NCI-H2029 (cell line): ENCODE measurements at regions not wholly inside any gene's neighbourhood (a gene's known extent, or its start where the extent isn't known, plus 50 kb on each side); places are given as distances from the start of the nearest gene placed in this dataset.
"Not testable (repeated sequence)": the region's sequence is repeated elsewhere in the genome, so short reads cannot be mapped to it uniquely, and the experiment has no call there.

ENCODE experiments used
- DNase-seq: peaks from one replicate; lab custom pipeline; 2025; lab: John Stamatoyannopoulos, UW

DNA sequence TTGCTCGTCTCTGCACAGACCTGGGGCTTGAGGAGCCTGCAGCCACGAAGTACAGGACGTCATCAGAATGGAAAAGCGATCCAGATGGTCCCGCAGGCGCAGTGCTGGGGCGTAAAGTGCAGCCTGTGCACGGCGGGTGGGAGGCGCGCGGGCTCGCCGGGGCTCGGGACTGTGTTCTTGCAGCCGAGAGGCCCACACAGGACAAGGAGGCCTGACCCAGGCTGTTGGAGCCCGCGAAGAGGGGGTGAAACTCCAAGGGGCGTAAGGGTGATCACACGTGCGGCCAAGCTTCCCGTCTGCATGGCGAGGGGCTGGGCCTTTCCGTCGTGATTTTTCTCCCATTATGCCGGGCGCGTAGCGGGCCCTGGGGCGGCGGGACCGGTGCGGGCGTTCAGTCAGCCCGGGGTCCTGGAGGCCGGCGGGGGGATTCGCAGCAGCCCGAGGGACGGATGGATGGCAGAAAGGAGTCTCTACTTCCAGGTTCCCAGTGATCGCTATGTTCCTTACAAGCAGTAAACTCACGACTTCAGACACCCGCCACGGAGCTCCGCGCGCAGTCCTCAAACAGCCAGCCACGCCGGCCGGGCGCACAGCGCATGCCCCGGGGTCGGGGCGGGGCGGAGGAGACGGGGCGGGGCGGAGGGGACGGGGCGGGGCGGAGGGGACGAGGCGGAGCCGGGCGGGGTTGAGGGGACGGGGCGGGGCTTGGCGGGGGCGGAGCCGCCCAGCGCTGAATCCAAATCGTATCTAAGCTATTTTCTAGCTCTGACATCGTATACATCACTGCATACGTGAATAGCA lies 141.0 kb upstream of the KCNJ18 start:
- no peak for DNase-seq

- DNase-seq = not testable (repeated sequence)
These were observed 133.4 kb upstream of the KCNJ18 start for GRCh38 chr17:21558921-21559320.

- no peak for DNase-seq
These were observed 128.1 kb upstream of the KCNJ18 start for GRCh38 chr17:21564262-21564661.

GRCh38 chr17:21564757-21565156 lies 127.6 kb upstream of the KCNJ18 start:
- DNase-seq = not testable (repeated sequence)

- not testable (repeated sequence) for DNase-seq
These were observed 121.9 kb upstream of the KCNJ18 start for GRCh38 chr17:21570427-21570826.

GRCh38 chr17:21572148-21572547 lies 120.2 kb upstream of the KCNJ18 start:
- not testable (repeated sequence) for DNase-seq

- not testable (repeated sequence) for DNase-seq
These were observed 118.9 kb upstream of the KCNJ18 start for GRCh38 chr17:21573271-21573960.

GRCh38 chr17:21573961-21574610 lies 118.2 kb upstream of the KCNJ18 start:
- no peak for DNase-seq

GRCh38 chr17:21574611-21575255 lies 117.6 kb upstream of the KCNJ18 start:
- DNase-seq = not testable (repeated sequence)

DNA sequence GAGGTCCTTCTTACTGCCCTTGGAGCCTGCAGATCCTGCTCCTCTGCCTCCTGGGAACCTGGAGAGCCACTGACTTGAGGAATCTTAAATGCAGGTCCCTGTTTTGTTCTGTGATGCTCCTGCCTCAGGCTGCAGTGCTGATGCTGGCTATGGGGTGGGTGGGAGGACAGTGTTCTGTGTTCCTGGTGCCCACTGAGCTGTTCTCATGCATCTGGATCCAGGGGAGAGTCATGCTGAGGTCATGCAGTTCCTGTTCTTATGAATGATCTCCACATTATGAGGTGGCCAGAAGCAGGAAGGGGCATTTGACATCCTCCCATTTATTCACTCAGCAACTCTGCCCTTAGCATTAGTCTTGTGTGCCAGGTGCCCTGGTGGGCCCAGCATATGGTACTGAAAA lies 113.5 kb upstream of the KCNJ18 start:
- DNase-seq = not testable (repeated sequence)

DNA sequence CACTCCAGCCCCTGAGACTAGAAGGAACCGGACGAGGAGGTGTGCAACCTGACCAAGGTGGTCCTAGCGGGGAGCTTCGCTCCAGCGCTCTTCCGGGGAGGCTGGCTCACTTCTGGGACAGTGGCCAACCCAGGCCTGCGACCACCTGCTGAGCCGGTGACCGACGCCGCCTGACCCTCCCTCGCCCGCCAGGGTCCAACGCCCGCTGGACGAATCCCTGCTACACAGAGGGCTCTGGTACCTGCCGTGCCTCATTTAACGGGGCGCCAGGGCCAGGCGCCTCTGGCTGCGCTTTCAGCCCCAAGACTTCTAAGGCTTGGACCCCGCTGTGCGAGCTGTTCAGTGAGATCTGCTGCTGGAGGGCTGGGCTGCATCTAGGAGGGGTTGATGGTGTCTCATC lies 99.5 kb upstream of the KCNJ18 start:
- DNase-seq = no peak

DNA sequence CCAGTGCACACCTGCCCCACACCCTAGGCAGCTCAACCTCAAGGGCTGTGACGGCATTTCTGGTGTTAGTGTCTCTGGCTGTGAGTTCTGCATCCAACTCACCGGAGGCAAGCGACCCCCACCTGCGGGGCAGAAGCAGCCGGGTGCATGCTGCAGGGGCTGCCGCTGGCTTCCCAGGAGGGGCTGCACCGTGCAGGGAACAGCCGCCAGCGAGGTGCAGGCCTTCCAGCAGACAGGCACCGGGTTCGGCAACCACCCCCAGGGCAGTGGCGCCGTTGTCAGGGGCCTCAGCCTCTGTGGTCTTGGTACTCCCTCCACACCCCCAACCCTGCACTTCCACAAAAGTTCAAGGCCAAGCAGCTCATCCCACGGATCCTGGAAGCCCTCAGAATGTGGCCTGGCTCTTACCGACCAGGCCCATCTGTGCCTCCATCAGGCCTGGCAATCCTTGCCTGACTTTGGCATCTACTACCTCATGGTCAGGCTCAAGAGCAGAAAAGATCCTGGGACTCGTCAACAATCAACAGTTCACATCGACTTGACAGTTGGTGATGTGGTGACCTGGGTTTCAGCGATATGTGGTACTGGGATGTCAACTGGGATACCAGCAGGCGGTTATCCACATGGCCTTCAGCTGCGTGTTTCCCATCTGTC lies 98.7 kb upstream of the KCNJ18 start:
- DNase-seq = not testable (repeated sequence)

- DNase-seq = no peak
These were observed 97.2 kb upstream of the KCNJ18 start for GRCh38 chr17:21595086-21595485.

DNA sequence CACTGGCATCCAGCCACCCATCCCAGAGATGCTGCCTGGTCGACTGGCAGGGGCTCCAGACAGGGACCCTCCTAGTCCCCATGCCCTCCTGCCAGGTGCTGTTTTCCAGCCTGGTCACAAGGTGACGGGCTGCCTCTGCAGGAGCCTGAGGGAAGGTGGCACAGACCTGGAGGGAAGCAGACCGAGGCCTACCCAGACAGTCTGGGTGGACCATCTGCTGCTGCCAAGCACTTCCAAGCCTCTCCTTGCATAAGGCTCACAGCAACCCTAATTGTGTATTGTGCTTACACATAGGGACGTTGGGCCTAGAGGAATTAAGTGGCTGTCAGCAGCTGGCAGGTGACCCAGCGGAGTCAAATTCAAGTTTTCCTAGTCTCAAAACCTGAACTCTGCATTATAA lies 90.1 kb upstream of the KCNJ18 start:
- no peak for DNase-seq

- not testable (repeated sequence) for DNase-seq
These were observed 89.0 kb upstream of the KCNJ18 start for GRCh38 chr17:21603292-21603691.

- DNase-seq = not testable (repeated sequence)
These were observed 80.9 kb upstream of the KCNJ18 start for GRCh38 chr17:21611443-21611842.

DNA sequence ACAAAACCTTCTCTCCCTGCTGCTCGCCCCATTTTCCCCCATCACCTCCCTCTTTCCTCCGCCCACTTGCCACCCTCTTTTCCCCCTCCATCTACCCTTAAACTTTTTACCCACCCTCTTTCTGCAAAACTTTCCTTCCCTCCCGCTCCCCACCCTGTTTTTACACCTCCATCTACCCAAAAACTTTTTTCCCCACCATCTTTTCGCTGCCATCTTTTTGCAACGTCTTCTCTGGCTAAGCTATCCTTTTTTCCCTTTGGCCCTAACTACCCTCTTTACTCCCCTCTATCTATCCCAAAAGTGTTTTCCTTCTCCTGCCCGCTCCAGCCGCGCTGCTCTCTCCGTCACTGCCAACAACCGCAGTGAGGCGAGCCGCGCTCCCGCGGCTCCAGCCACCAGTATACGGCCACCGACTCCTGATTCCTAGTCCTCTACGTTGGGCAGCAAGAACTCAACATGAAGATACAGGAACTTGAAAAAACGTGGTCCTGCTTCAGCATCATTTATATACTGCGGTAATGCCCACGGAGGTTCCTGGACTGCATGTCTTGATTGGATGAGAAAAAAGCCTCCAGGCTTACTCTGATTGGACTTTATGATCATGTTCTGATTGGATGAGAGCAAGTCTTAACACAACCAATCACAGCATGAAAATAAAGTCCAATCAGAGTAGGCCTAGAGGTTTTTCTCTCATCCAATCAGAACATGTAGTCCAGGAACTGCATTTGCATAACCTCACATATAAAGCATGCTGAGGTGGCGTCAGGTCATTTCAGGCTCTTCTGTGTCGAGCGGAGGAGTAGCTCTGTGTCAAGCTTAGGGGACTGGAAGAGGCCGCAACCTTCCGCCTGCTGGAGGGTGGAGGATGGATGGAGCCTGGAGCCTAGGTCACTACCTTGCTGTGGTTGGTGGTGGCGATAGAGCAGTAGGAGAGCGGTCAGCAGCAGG lies 79.9 kb upstream of the KCNJ18 start:
- not testable (repeated sequence) for DNase-seq

GRCh38 chr17:21613071-21613429 lies 79.3 kb upstream of the KCNJ18 start:
- DNase-seq = no peak

DNA sequence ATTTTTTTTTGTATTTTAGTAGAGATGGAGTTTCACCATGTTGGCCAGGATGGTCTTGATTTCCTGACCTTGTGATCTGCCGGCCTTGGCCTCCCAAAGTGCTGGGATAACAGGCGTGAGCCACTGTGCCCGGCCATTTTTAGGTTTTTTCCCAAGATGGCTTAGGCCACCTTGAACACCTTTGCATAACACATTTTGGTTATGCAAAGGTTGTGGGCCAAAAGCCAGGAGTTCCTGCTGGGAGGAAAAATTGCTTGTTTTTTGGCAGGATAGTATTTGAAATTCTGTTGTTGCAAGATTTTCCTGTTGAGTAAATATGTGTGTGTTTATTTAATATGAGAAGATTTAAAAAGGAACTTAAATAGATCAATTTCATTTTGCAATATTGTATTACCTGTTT lies 65.3 kb upstream of the KCNJ18 start:
- DNase-seq = not testable (repeated sequence)
